Suprapubic skin (tissue), 4 donors: ENCODE measurements at regions not wholly inside any gene's neighbourhood (a gene's known extent, or its start where the extent isn't known, plus 50 kb on each side); places are given as distances from the start of the nearest gene placed in this dataset.

ENCODE experiments used
- CTCF ChIP-seq, 2 donors: fragments of 200-600 bp in 1 of 2; fragments of 450-650 bp in 1 of 2; sonication (generic) in 1 of 2; IDR thresholded peaks; one replicate each; pipeline ENCODE4 v1.5.1; 2016 to 2019; ENCODE audit warnings: antibody characterized with exemption in 2 of 2, mild to moderate bottlenecking in 1 of 2, moderate library complexity in 1 of 2
- EP300 ChIP-seq: sonication (generic); formaldehyde crosslinking; IDR thresholded peaks from one replicate; pipeline ENCODE4 v1.6.1; 2017; ENCODE audit warnings: antibody characterized with exemption
- POLR2A ChIP-seq, 2 donors: fragments of 450-650 bp; IDR thresholded peaks; one replicate each; pipeline ENCODE4 v1.6.1; 2017; ENCODE audit warnings: antibody characterized with exemption in 2 of 2, mild to moderate bottlenecking in 2 of 2, moderate library complexity in 2 of 2
- POLR2AphosphoS5 ChIP-seq, 3 donors: sonication (generic); formaldehyde crosslinking; IDR thresholded peaks; one replicate each; pipeline ENCODE4 v1.6.1; 2017; ENCODE audit warnings: antibody characterized with exemption in 3 of 3

GRCh38 chr3:21979706-21980105 lies 228.7 kb upstream of the ZNF385D start:
- no peak for TF ChIP-seq CTCF (IDR thresholded peaks at IDR 0.05)
- no peak for TF ChIP-seq EP300
- no peak for TF ChIP-seq POLR2A (IDR thresholded peaks at IDR 0.05)
- TF ChIP-seq POLR2AphosphoS5 (IDR thresholded peaks at IDR 0.05): no peak
